ENCODE measurements at regions not wholly inside any gene's neighbourhood (a gene's known extent, or its start where the extent isn't known, plus 50 kb on each side); places are given as distances from the start of the nearest gene placed in this dataset.

GRCh38 chr13:79786176-79786575 lies 305.2 kb downstream of the NDFIP2 start:
- H3K9ac ChIP-seq (ENCODE audit: low read length): no peak overlapping the region
- H3K79me2 ChIP-seq (ENCODE audit: low read length): no peaks in the 10 kb centered on the region
- DNase-seq: no peak
- H3K4me3 ChIP-seq (ENCODE audit: low read length): no peak overlapping the region
- H3K9me2 ChIP-seq (replicated peaks; ENCODE audit: insufficient read depth, low read length): no peaks in the 10 kb centered on the region
- H3K36me3 ChIP-seq (ENCODE audit: insufficient read depth, low read length): no peaks in the 10 kb centered on the region
- no peak overlapping the region for H3K27ac ChIP-seq (ENCODE audit: low read length)
- H3K9me3 ChIP-seq (ENCODE audit: low read length): no peaks in the 10 kb centered on the region
- no peak overlapping the region for H2AFZ ChIP-seq (ENCODE audit: low read length)
- H3K27me3 ChIP-seq (ENCODE audit: low read length): no peaks in the 10 kb centered on the region
- H3K4me2 ChIP-seq (ENCODE audit: low read depth, low read length, poor library complexity, severe bottlenecking): no peak overlapping the region
- H3K4me1 ChIP-seq (ENCODE audit: low read length): no peaks in the 10 kb centered on the region
- no peaks in the 10 kb centered on the region for H4K20me1 ChIP-seq (ENCODE audit: insufficient read depth, low read depth, low read length)

DNA sequence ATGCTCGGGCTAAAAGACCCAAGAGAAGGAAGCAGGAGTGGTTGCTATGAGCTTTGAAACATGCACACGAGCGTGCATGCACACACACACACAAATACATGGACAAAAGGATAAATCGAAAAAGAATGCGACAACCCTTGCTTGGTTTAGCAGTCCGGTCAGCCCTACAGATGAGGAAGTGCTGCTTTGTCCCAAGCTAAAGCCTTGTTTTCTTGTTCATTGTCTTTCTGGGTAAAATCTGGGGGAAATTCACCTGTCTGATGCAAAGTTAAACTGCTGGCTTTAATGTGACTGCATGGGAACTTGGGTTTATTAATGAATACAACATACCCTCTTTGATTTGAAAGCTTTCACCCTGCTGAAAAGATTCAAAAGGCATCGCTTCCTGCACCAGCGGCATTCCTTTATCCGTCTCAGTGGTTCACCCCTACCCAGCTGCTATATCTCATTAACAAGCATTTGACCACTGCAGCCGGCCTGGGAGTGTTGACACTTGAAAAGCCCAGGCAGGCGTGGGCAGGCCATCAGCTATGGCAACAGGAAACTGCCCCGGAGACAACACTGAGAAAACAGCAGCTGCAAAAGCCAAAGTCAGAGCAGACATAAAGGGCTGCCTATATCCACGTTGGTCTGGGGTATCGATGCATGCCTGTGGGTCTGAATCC lies 301.7 kb downstream of the NDFIP2 start:
- Histone ChIP-seq H3K4me2 (ENCODE audit: low read depth, low read length, poor library complexity, severe bottlenecking) (no peak overlapping the region), H3K27me3 (ENCODE audit: low read length) (no peaks in the 10 kb centered on the region), H3K27ac (ENCODE audit: low read length) (no peak overlapping the region), H3K9me2 (replicated peaks; ENCODE audit: insufficient read depth, low read length) (no peaks in the 10 kb centered on the region), H4K20me1 (ENCODE audit: insufficient read depth, low read depth, low read length) (no peaks in the 10 kb centered on the region), H3K9ac (ENCODE audit: low read length) (no peak overlapping the region), H3K4me1 (ENCODE audit: low read length) (no peaks in the 10 kb centered on the region), H3K36me3 (ENCODE audit: insufficient read depth, low read length) (no peaks in the 10 kb centered on the region), H3K4me3 (ENCODE audit: low read length) (no peak overlapping the region), H3K79me2 (ENCODE audit: low read length) (no peaks in the 10 kb centered on the region), H2AFZ (ENCODE audit: low read length) (no peak overlapping the region), H3K9me3 (ENCODE audit: low read length) (no peaks in the 10 kb centered on the region)
- DNase-seq: no peak

DNA sequence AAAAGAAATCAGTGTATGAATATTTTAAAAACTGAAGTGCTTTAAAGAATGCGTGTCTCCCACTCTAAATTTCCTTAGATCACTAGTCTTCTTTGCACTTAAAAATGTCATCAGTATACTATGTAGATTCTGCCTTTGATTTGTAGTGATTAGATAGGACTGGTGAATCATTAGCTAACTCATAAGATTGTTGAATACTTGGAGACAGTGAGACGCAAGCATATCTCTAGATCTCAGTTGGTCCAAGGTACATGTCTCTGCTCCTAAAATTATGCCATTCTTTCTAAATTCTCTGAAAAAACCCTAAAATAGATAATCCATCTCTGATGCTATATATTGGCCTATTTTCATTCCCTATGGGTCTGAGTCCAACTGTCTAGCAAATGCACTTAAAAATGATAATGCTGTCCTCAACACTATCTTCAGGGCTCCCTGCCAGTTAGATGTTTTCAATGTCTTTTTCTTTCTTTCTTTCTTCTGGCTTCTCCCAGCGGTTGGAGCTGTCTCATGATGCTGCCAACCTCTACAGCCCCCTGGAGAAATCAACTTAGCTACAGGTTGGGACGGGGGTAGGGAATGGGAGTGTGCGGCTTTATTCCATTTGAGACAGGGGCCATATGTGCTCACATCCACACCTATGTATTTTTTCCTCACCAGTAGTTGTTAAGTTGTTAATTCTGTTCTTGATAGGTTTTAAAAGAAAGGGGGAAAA lies 301.0 kb downstream of the NDFIP2 start:
- no peaks in the 10 kb centered on the region for H3K9me3 ChIP-seq (ENCODE audit: low read length)
- no peak for DNase-seq
- no peak overlapping the region for H3K27ac ChIP-seq (ENCODE audit: low read length)
- no peak overlapping the region for H2AFZ ChIP-seq (ENCODE audit: low read length)
- H3K27me3 ChIP-seq (ENCODE audit: low read length): no peaks in the 10 kb centered on the region
- no peaks in the 10 kb centered on the region for H4K20me1 ChIP-seq (ENCODE audit: insufficient read depth, low read depth, low read length)
- no peaks in the 10 kb centered on the region for H3K4me1 ChIP-seq (ENCODE audit: low read length)
- H3K4me3 ChIP-seq (ENCODE audit: low read length): no peak overlapping the region
- no peak overlapping the region for H3K4me2 ChIP-seq (ENCODE audit: low read depth, low read length, poor library complexity, severe bottlenecking)
- H3K9me2 ChIP-seq (replicated peaks; ENCODE audit: insufficient read depth, low read length): no peaks in the 10 kb centered on the region
- no peaks in the 10 kb centered on the region for H3K36me3 ChIP-seq (ENCODE audit: insufficient read depth, low read length)
- no peaks in the 10 kb centered on the region for H3K79me2 ChIP-seq (ENCODE audit: low read length)
- no peak overlapping the region for H3K9ac ChIP-seq (ENCODE audit: low read length)

DNA sequence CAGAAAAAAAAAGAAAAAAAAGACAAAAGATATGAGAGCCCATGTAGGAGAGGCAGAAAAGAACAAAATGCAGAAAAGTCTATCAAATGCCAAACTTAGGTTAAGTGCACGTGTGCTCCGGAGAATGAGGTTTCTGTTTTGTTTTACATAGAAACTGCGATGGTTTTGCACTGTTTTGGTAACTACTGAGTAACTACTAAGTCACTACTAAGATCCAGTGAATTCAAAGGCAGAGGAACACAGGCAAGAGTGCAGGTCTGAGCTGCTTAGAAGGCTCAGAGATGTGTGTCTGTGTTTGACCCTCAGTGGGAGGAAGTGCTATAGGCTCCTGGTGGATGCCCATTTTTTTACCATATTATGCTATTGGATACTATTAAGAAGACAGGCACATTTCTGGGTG lies 299.3 kb downstream of the NDFIP2 start:
- Histone ChIP-seq H3K79me2 (ENCODE audit: low read length) (no peaks in the 10 kb centered on the region), H3K36me3 (ENCODE audit: insufficient read depth, low read length) (no peaks in the 10 kb centered on the region), H4K20me1 (ENCODE audit: insufficient read depth, low read depth, low read length) (no peaks in the 10 kb centered on the region), H3K4me2 (ENCODE audit: low read depth, low read length, poor library complexity, severe bottlenecking) (no peak overlapping the region), H3K27ac (ENCODE audit: low read length) (no peak overlapping the region), H3K9me3 (ENCODE audit: low read length) (no peaks in the 10 kb centered on the region), H2AFZ (ENCODE audit: low read length) (no peak overlapping the region), H3K9ac (ENCODE audit: low read length) (no peak overlapping the region), H3K4me3 (ENCODE audit: low read length) (no peak overlapping the region), H3K9me2 (replicated peaks; ENCODE audit: insufficient read depth, low read length) (no peaks in the 10 kb centered on the region), H3K27me3 (ENCODE audit: low read length) (no peaks in the 10 kb centered on the region; the same call in 1 of the 2 replicates), H3K4me1 (ENCODE audit: low read length) (no peaks in the 10 kb centered on the region)
- DNase-seq: no peak

DNA sequence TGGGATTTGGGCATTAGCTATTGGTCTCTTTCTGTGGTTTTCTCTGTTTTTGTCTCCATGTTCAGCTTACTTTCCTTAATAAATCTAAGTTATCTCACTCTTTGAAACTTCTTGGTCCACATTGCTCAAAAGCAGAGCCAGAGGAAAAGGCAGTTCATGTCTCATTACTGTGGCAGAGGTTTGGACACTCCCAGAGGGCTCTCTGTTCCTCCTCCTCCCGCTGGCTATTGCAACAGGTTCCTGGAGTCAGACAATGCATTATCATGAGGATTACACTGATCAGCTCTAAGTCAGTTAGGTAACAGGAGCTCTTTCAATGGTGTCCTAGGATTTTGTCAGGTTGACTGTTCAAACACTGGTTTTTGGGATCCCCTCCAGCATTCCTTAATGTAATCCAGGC lies 298.8 kb downstream of the NDFIP2 start:
- Histone ChIP-seq H3K9me3 (ENCODE audit: low read length) (no peaks in the 10 kb centered on the region), H3K4me1 (ENCODE audit: low read length) (no peaks in the 10 kb centered on the region), H3K4me3 (ENCODE audit: low read length) (no peak overlapping the region), H4K20me1 (ENCODE audit: insufficient read depth, low read depth, low read length) (no peaks in the 10 kb centered on the region), H3K9ac (ENCODE audit: low read length) (no peak overlapping the region), H2AFZ (ENCODE audit: low read length) (no peak overlapping the region), H3K27me3 (ENCODE audit: low read length) (no peaks in the 10 kb centered on the region; the same call in 1 of the 2 replicates), H3K9me2 (replicated peaks; ENCODE audit: insufficient read depth, low read length) (no peaks in the 10 kb centered on the region), H3K4me2 (ENCODE audit: low read depth, low read length, poor library complexity, severe bottlenecking) (no peak overlapping the region), H3K27ac (ENCODE audit: low read length) (no peak overlapping the region), H3K36me3 (ENCODE audit: insufficient read depth, low read length) (no peaks in the 10 kb centered on the region), H3K79me2 (ENCODE audit: low read length) (no peaks in the 10 kb centered on the region)
- DNase-seq: no peak

DNA sequence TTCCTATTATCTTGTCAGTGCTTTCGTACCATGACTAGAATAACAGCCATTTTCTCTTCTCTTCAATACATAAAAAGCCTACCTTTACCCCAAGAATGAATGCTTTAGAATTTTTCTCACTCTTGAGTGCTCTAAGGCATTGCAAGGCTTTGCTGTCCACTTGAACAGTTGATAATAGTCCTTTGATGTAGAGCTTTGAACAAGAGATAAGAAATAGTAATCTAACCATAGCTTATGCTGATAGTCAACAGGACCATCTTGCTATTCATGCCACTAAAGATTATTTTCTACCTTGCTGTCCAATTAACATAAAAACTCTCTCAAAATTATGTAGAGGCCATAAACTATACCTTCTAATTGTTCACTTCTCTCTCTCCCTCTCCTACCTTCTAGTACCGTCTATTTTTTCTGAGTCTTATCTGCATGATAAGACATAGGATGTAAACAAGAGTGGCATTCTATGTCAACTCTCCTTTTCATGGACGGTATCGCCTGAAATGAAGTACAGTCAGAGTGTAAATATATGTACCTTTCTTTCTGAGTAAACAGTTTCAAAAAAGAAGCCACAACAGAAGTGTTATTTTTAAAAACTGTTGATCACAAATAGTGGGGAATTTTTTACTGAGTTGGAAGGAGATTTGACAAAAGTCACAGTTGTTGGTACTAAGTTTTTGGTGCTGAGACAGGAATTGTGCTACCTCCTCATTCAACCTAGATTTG lies 297.9 kb downstream of the NDFIP2 start:
- H3K9me2 ChIP-seq (replicated peaks; ENCODE audit: insufficient read depth, low read length): no peaks in the 10 kb centered on the region
- no peak overlapping the region for H3K4me2 ChIP-seq (ENCODE audit: low read depth, low read length, poor library complexity, severe bottlenecking)
- H3K9ac ChIP-seq (ENCODE audit: low read length): no peak overlapping the region
- no peak overlapping the region for H3K4me3 ChIP-seq (ENCODE audit: low read length)
- no peaks in the 10 kb centered on the region for H3K36me3 ChIP-seq (ENCODE audit: insufficient read depth, low read length)
- H3K27ac ChIP-seq (ENCODE audit: low read length): no peak overlapping the region
- H3K79me2 ChIP-seq (ENCODE audit: low read length): no peaks in the 10 kb centered on the region
- H2AFZ ChIP-seq (ENCODE audit: low read length): no peak overlapping the region
- no peaks in the 10 kb centered on the region for H3K4me1 ChIP-seq (ENCODE audit: low read length)
- DNase-seq: no peak
- no peaks in the 10 kb centered on the region for H4K20me1 ChIP-seq (ENCODE audit: insufficient read depth, low read depth, low read length)
- no peaks in the 10 kb centered on the region for H3K9me3 ChIP-seq (ENCODE audit: low read length)
- no peaks in the 10 kb centered on the region; the same call in 1 of the 2 replicates for H3K27me3 ChIP-seq (ENCODE audit: low read length)

DNA sequence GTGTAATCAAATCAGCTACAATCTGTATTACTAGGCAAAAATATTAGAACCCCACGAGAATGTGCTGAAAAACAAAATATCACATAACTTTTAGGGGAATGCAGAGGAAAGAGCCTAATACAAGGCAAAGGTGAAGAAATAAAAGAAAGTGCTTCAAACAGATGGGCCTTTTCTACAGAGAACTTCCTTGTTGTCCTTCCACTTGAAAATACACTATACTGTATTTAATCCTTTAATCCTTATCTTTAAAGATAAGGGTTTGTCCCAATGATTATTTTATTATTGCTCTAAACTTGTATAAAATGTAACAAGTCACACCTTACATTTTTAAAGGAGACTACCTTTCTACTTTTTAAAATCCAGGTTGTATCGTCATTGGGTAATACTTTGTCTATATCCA lies 296.5 kb downstream of the NDFIP2 start:
- no peaks in the 10 kb centered on the region for H4K20me1 ChIP-seq (ENCODE audit: insufficient read depth, low read depth, low read length)
- no peaks in the 10 kb centered on the region for H3K9me3 ChIP-seq (ENCODE audit: low read length)
- no peak overlapping the region for H2AFZ ChIP-seq (ENCODE audit: low read length)
- no peak for DNase-seq
- no peaks in the 10 kb centered on the region for H3K36me3 ChIP-seq (ENCODE audit: insufficient read depth, low read length)
- H3K4me1 ChIP-seq (ENCODE audit: low read length): no peaks in the 10 kb centered on the region
- no peaks in the 10 kb centered on the region; the same call in 1 of the 2 replicates for H3K27me3 ChIP-seq (ENCODE audit: low read length)
- H3K27ac ChIP-seq (ENCODE audit: low read length): no peak overlapping the region
- no peaks in the 10 kb centered on the region for H3K9me2 ChIP-seq (replicated peaks; ENCODE audit: insufficient read depth, low read length)
- H3K4me2 ChIP-seq (ENCODE audit: low read depth, low read length, poor library complexity, severe bottlenecking): no peak overlapping the region
- H3K4me3 ChIP-seq (ENCODE audit: low read length): no peak overlapping the region
- H3K79me2 ChIP-seq (ENCODE audit: low read length): no peaks in the 10 kb centered on the region
- H3K9ac ChIP-seq (ENCODE audit: low read length): no peak overlapping the region

GRCh38 chr13:79776531-79777295 lies 295.8 kb downstream of the NDFIP2 start:
- H3K36me3 ChIP-seq (ENCODE audit: insufficient read depth, low read length): no peaks in the 10 kb centered on the region
- no peaks in the 10 kb centered on the region; the same call in 1 of the 2 replicates for H3K27me3 ChIP-seq (ENCODE audit: low read length)
- H3K4me3 ChIP-seq (ENCODE audit: low read length): no peak overlapping the region
- no peak overlapping the region for H2AFZ ChIP-seq (ENCODE audit: low read length)
- H3K4me1 ChIP-seq (ENCODE audit: low read length): no peaks in the 10 kb centered on the region
- H3K9ac ChIP-seq (ENCODE audit: low read length): no peak overlapping the region
- no peaks in the 10 kb centered on the region for H4K20me1 ChIP-seq (ENCODE audit: insufficient read depth, low read depth, low read length)
- no peaks in the 10 kb centered on the region for H3K79me2 ChIP-seq (ENCODE audit: low read length)
- no peak for DNase-seq
- no peak overlapping the region for H3K27ac ChIP-seq (ENCODE audit: low read length)
- H3K4me2 ChIP-seq (ENCODE audit: low read depth, low read length, poor library complexity, severe bottlenecking): no peak overlapping the region
- H3K9me3 ChIP-seq (ENCODE audit: low read length): no peaks in the 10 kb centered on the region
- H3K9me2 ChIP-seq (replicated peaks; ENCODE audit: insufficient read depth, low read length): no peaks in the 10 kb centered on the region
